CD4-positive, alpha-beta T cell (primary cell): ENCODE measurements at regions not wholly inside any gene's neighbourhood (a gene's known extent, or its start where the extent isn't known, plus 50 kb on each side); places are given as distances from the start of the nearest gene placed in this dataset.

Experiments
- ATAC-seq: fragments of 200-7000 bp; cut with Tn5 transposase; one replicate; pipeline ENCODE4 v1.10.0; 2022; ENCODE audit warnings: mild to moderate bottlenecking; ENCODE audit not compliant: poor library complexity
- CTCF ChIA-PET: fragments of 350-600 bp; sonication (Branson Sonifier 250); formaldehyde crosslinking; loops from one replicate; lab custom pipeline; 2021; ENCODE audit warnings: antibody characterized with exemption, inconsistent platforms; lab: Charles Lee
- POLR2A ChIA-PET: fragments of 350-600 bp; sonication (Branson Sonifier 250); formaldehyde crosslinking; loops from one replicate; lab custom pipeline; 2021; ENCODE audit warnings: antibody characterized with exemption, inconsistent platforms; lab: Charles Lee
- DNase-seq, 14 experiments: peaks; one replicate each; pipeline ENCODE4 v3.0.0-alpha.2; 2013 to 2020; ENCODE audit warnings: mixed read lengths in 2 of 14
- H3K27ac ChIP-seq, 2 donors: one replicate each; pipeline versions ENCODE4 v1.5.1 to v1.7.0; 2013; ENCODE audit warnings: low read length in 2 of 2, low read depth in 1 of 2, mild to moderate bottlenecking in 1 of 2
- H3K27me3 ChIP-seq, 2 experiments: 1 replicate in 1 of 2; 2 replicates in 1 of 2; pipeline versions ENCODE4 v1.6.1 to v1.7.0; 2013; ENCODE audit warnings: low read length in 2 of 2, control low read depth in 1 of 2, mild to moderate bottlenecking in 1 of 2, moderate library complexity in 1 of 2; ENCODE audit not compliant: insufficient read depth in 2 of 2, control insufficient read depth in 1 of 2
- H3K36me3 ChIP-seq: one replicate; pipeline ENCODE4 v1.6.1; 2013; ENCODE audit warnings: low read length, control low read depth; ENCODE audit not compliant: insufficient read depth
- H3K4me1 ChIP-seq: one replicate; pipeline ENCODE4 v1.6.1; 2013; ENCODE audit warnings: low read length, control low read depth; ENCODE audit not compliant: insufficient read depth
- H3K4me3 ChIP-seq: one replicate; pipeline ENCODE4 v1.5.1; 2013; ENCODE audit warnings: mild to moderate bottlenecking, low read length, moderate library complexity
- H3K9me3 ChIP-seq, 2 experiments: 1 replicate in 1 of 2; 2 replicates in 1 of 2; pipeline versions ENCODE4 v1.6.1 to v1.7.0; 2013; ENCODE audit warnings: low read length in 2 of 2, mild to moderate bottlenecking in 2 of 2, control low read depth in 1 of 2, moderate library complexity in 1 of 2; ENCODE audit not compliant: control insufficient read depth in 1 of 2, insufficient read depth in 1 of 2
- H3K27ac Mint-ChIP-seq: one replicate; pipeline ENCODE4 v1.8.0; 2020; ENCODE audit warnings: mixed read lengths
- H3K27me3 Mint-ChIP-seq: one replicate; pipeline ENCODE4 v1.8.0; 2021; ENCODE audit warnings: mixed read lengths
- H3K36me3 Mint-ChIP-seq: one replicate; pipeline ENCODE4 v1.8.0; 2021; ENCODE audit warnings: low read depth, mixed read lengths
- H3K4me1 Mint-ChIP-seq: one replicate; pipeline ENCODE4 v1.8.0; 2021; ENCODE audit warnings: low read depth, mixed read lengths
- H3K4me3 Mint-ChIP-seq: one replicate; pipeline ENCODE4 v1.8.0; 2020; ENCODE audit warnings: mild to moderate bottlenecking, mixed read lengths
- H3K9me3 Mint-ChIP-seq: one replicate; pipeline ENCODE4 v1.8.0; 2020; ENCODE audit warnings: mixed read lengths
- CTCF ChIP-seq: fragments of 200-600 bp; IDR thresholded peaks from one replicate; pipeline ENCODE4 v1.8.0; 2022; ENCODE audit warnings: antibody characterized with exemption, mild to moderate bottlenecking
- intact Hi-C, 2 experiments: fragments of 100-400 bp; cut with DNase I in 1 of 2; cut with micrococcal nuclease in 1 of 2; formaldehyde crosslinking; loops; one replicate each; pipeline versions ENCODE4 v1.15.1 to v1.9.0; 2023 to 2025; cut with DNase I, micrococcal nuclease

- Histone ChIP-seq H3K4me1 (no peaks in the 10 kb centered on the region), H3K27ac (no peak overlapping the region), H3K27me3 (no peaks in the 10 kb centered on the region), H3K4me3 (no peak overlapping the region), H3K9me3 (no peaks in the 10 kb centered on the region), H3K36me3 (no peaks in the 10 kb centered on the region)
- Mint-ChIP-seq H3K27ac (no peak overlapping the region), H3K9me3 (peaks cover 2% of the 10 kb centered on the region), H3K27me3 (no peaks in the 10 kb centered on the region), H3K4me3 (no peak overlapping the region), H3K36me3 (no peaks in the 10 kb centered on the region), H3K4me1 (no peaks in the 10 kb centered on the region)
- intact Hi-C loops: no loop called here
- CTCF ChIA-PET: no interaction called here
- no peak for TF ChIP-seq CTCF
- DNase-seq: no peak
- POLR2A ChIA-PET: no interaction called here
- ATAC-seq: no peak
Measured at GRCh38 chr7:48822138-48822537, 102.2 kb upstream of the CDC14C start.

GRCh38 chr7:48832303-48832845 is 92.0 kb upstream of the CDC14C start:
- Mint-ChIP-seq H3K27ac (no peak overlapping the region), H3K4me1 (no peaks in the 10 kb centered on the region), H3K4me3 (no peak overlapping the region), H3K9me3 (no peaks in the 10 kb centered on the region), H3K36me3 (no peaks in the 10 kb centered on the region), H3K27me3 (no peaks in the 10 kb centered on the region)
- H3K4me3 ChIP-seq: no peak overlapping the region
- TF ChIP-seq CTCF: no peak
- no peak overlapping the region for H3K27ac ChIP-seq
- intact Hi-C loops: no loop called here
- H3K36me3 ChIP-seq: no peaks in the 10 kb centered on the region
- H3K4me1 ChIP-seq: no peaks in the 10 kb centered on the region
- CTCF ChIA-PET: no interaction called here
- POLR2A ChIA-PET: no interaction called here
- no peak for ATAC-seq
- H3K9me3 ChIP-seq: no peaks in the 10 kb centered on the region
- DNase-seq: no peak
- no peaks in the 10 kb centered on the region for H3K27me3 ChIP-seq

DNA sequence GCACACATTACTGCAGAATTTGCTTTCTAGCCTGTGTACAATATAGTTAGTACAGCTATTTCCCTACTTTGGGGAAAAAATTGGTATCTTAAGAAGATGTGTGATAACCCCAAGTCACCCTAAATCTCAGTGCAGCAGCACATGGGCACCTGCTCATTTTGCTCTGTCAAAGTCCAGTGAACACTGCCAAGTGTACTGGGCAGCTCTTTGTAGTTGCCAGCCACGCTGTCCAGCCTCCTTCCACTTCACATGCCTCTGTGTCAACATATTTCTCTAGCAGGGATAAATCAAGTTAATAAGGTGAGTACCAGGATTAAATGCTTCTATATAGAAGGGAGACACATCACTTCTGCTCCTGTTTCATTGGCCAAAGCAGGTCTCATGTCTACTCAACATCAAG is 87.1 kb upstream of the CDC14C start:
- intact Hi-C loops: no loop called here
- CTCF ChIA-PET: no interaction called here
- H3K9me3 ChIP-seq: no peaks in the 10 kb centered on the region
- no peak overlapping the region for H3K27ac ChIP-seq
- no peak overlapping the region for H3K4me3 ChIP-seq
- POLR2A ChIA-PET: no interaction called here
- H3K27me3 Mint-ChIP-seq: no peaks in the 10 kb centered on the region
- H3K36me3 ChIP-seq: no peaks in the 10 kb centered on the region
- DNase-seq: no peak
- no peaks in the 10 kb centered on the region for H3K4me1 Mint-ChIP-seq
- no peaks in the 10 kb centered on the region for H3K36me3 Mint-ChIP-seq
- TF ChIP-seq CTCF: no peak
- no peaks in the 10 kb centered on the region for H3K9me3 Mint-ChIP-seq
- H3K27me3 ChIP-seq: no peaks in the 10 kb centered on the region
- ATAC-seq: no peak
- no peaks in the 10 kb centered on the region for H3K4me1 ChIP-seq
- H3K4me3 Mint-ChIP-seq: no peak overlapping the region
- H3K27ac Mint-ChIP-seq: no peak overlapping the region
